ENCODE measurements at regions not wholly inside any gene's neighbourhood (a gene's known extent, or its start where the extent isn't known, plus 50 kb on each side); places are given as distances from the start of the nearest gene placed in this dataset.

DNA sequence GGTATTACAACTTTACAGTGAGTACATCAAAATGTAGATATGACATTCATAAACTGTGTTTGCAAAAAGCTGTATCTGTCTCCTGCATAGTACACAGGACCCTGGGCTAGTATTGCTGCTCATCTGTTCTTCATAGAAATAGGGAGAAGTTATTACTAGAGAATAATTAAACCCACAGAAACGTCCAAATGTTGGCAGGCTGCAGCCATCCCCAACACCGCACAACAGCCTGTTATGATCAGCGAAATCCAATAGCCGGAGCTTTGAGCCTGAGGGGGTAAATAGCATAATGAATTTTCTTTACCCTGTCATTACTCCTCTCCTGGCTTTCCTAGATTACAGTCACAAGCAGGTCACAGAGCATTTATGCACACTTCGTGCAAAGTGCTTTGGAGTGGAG lies 178.0 kb downstream of the DACT1 start:
- no peak for DNase-seq

DNA sequence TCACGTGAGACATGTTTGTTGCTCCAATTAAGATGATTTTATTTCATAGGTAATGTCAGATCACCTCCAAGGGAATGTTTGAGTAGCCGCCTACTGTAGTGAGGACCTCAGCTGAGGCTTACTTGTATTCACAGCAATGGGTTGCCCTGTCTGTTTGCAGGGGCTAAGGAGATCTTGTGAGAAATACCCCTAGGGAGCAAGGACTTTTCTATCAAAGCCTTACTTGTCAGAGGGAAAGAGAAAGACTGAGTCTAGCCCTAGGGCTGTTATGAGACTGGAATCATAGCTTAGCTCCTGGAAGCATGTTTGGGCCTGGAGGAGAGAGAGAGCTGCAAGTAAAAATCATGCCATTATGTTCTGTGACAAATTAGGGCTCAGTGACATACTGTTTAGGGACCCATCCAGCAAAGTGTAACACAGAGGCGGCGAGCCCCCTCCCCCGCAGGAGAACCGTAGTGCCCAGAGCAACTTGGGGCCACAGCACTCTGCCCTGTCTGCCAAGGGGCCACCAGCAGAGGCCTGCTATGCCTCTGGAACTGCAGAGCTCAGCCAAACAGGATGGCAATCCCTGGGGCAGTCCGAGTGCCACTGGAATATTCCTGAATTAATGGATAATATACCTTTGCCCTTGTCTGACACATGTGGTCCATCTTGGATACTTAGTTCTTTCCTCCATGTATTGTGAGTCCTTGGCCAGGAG lies 178.8 kb downstream of the DACT1 start:
- DNase-seq = no peak

DNA sequence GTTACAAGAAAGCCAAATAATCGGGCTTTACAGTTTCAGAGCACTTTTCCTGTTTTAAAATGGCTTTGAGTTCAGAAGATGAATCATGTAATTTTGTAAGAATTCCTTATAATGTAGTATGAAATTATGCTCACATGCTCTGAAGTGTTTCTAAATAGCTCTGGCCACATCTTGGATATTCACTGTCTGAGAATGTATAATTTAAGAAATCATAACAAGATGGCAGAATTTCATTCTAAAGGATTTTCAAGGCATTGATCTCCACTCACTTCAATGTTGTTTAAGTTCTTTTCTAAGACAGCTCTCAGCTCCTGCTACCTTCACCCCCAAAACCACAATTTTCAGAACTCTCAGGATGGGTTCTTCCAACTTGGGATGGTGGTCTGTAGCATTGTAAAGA lies 180.1 kb downstream of the DACT1 start:
- DNase-seq = no peak

DNA sequence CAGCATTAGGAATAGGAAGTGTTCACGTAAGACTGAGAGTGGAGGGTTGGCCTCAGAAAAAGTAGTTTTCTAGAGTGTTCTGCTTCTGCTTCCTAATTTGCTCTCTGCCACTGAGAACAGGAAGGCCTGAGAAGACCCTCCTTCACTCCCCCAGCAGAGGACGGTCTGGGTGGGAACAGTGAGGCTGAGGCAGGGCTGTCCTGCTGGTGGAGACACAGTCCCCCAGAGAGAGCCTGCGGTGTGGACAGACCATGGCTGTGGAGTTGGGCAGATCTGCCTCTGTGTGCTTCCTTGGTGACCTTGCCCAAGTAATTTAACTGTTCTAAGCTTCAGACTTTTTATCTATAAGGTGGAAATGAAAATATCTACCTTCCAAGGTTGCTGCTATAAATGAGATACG lies 182.3 kb downstream of the DACT1 start:
- no peak for DNase-seq

DNA sequence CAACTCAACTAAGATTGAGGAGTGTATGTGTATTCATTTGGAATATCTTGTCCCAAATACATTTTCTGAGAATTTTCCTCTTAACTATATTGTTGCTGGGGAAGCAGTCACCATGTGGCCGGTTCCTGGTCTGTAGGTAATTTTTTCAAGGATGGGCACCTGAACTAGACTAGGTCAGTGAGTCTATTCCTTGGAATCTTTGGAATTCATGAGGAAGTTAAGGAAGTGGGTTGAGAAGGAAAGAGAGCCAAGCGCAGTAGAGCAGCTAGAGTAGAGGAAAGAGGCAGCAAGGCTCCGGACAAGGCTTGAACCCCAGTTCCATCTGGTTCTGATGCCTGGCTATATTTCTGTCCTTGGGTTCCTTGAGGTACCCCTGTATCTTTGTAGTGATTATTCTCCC lies 183.7 kb downstream of the DACT1 start:
- no peak for DNase-seq

DNA sequence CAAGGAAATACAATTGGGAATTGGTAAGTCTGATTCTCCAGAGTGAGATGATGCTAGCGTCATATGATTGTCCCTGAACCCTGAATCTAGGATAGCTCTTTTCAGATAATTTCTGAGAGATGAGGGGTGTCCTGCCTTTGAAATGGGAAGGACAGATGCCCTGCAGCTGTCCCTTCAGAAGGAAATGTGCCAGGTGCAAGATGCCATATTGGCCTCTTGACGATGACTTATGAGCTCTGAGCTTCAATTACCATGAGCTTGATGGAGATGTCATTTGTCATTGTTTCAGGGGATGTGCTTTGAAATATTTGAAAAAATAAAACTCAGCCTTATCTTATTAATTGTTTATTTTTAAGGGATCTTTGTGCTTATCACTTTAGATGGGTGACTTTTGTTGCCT lies 185.1 kb downstream of the DACT1 start:
- no peak for DNase-seq

DNA sequence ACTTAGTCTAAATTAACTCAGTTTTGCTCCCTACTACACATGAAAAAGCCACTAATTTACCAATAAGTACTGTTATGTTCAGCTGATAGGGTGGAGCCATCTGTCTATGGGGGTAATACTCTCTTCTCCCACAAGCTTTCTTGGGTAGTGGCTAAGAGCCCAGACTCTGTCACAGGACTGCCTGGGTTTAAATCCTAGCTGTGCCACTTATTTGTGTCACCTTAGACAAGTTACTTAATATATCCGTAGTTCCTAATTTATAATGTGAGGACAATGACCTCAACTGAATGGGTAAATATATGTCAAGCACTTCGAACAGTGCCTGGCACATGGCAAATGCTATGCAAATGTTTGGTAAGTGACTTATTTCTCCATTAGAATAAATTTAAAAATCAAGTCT lies 185.6 kb downstream of the DACT1 start:
- DNase-seq = no peak

DNA sequence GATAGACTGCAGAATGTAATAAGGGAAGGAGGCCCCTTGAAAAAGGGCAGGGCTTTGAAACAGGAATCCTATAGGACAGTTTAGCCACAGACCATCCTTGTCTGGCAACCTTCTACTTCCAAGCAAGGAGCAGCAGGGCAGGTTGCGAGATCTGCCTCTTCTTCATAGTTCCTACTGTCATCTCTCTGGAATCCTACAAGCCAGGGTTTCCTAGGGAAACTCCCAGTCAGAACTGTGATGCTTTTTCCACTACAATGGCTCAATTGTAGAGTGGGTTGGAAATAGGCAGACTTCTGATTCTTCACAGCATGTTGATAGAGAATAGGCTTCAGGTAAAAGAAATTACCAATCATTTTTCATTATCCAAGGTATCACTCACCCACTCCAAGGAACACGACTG lies 186.3 kb downstream of the DACT1 start:
- DNase-seq = no peak

DNA sequence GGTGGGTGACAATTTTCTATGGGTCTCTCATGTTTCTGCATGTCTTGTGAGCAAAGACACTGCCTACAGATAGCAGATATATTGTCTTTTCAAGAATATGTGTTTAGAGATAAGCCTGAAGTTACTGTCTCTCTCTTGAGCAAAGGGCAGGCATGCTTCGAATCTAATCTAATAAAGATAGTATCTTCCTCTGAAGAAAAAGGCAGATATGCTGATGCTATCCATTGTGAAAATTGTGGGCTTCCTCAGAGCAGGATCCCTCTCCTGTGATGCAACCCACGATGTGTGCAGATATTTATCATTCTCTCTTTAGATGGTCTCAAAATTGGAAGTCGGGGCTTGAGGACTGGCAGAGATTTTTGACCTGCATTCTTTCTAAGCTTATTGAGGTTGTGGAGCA lies 187.0 kb downstream of the DACT1 start:
- no peak for DNase-seq

DNA sequence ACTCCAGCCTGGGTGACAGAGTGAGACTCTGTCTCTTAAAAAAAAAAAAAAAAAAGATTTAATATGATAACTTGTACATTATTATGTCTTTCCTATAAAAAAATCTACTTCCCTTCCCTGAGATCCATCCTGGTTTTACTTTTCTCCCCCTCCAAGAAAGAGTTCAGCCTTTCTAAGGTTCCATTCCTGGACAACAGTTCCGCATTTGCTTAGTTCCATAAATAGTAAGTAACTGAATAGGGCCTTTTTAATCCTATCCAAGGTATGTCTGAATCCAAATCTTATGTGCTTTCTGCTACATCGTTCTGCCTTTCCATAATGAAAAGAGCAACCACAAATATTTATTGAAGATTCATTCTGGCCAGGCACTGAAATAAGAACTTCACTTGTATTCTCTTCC lies 187.8 kb downstream of the DACT1 start:
- no peak for DNase-seq

DNA sequence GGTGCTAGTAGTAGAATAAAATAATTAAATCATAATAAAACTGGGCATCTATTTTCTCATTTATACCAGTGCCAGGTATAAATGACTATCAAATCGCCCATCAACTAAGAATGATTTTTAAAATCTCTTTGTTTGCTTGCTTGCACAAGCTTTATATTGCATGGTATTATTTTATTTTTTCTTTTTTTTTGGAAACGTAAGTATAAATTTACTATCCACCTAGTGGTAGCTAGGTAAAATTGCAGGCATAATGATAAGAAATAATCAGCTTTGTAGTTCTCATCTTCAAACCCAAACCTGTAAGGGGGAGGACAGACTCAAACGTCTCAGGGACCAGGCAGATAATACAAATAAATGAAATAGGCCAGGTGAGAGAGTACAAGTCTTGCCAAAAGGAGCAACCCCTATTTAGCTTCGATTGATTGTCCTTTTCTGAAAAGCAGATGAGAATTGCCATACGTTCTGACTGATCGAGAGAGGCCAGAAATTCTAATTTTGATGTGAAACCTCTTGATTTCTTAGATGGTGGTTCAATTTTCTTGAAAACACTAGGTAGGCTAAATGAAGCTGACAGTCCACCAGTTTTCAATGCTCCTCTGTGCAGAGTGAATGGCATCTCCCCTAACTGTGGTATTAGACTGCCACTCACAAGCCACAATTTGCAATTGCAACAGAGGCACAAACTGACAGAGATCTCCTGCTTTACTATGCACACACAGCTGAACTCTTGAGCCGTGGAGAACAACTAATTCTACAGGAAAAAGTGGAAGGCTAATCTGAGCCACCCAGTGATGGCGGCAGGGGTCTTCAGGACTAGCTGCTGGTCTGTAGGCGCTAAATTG lies 189.3 kb downstream of the DACT1 start:
- no peak for DNase-seq

DNA sequence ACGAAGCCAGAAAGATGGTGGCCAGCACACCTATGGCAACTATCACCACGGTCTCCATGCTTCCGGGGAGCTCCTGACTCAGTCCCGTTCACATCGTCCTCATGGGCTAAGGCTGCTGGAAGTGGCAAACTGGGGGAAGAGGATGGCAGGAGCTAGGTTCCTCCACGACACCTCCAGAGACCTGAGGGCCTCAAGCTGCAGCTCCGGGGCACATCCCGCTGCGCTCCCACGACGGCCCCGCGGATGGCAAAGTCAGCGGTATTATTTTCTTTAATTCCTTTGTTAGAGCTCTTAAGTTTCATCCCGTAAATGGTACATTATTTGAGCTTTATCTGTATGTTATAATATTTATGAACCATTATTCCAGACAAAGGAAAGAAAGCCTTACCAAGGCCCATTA lies 190.5 kb downstream of the DACT1 start:
- DNase-seq = no peak

DNA sequence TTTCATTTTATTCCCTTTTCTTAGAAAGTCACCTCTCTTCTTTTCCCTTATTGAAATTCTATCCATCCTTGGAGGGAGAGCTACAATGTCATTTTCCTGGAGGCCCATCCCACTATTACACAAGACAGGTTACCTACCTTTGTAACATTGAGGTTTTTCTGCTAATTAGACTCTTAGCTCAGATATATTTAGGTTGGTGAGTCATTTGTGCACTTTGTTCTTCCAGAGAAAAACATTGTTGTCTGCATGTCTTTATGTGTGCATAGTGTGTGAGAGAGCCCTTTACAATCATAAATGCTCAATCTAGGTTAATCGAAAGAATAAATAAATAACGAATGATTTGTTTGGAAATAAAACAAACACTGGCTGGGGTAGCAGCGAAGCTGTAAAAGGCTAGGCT lies 191.8 kb downstream of the DACT1 start:
- no peak for DNase-seq

DNA sequence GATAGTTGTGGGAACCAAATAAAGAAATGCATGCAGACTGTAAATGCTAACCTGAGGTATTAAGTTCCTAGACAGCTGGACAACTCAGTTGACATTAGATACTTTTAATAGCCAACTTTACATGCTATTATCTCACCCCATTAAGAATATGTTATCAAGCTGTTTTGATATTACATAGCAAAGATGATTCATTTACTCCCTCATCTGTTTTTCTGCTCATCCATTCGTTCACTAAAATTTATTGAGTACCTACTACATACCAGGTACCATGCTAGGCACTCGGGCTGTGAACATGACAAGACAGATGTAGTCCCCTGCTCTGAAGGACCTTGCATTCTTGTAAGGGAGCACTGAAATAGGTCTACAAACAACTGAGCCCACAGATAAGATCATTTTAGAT lies 192.4 kb downstream of the DACT1 start:
- no peak for DNase-seq

DNA sequence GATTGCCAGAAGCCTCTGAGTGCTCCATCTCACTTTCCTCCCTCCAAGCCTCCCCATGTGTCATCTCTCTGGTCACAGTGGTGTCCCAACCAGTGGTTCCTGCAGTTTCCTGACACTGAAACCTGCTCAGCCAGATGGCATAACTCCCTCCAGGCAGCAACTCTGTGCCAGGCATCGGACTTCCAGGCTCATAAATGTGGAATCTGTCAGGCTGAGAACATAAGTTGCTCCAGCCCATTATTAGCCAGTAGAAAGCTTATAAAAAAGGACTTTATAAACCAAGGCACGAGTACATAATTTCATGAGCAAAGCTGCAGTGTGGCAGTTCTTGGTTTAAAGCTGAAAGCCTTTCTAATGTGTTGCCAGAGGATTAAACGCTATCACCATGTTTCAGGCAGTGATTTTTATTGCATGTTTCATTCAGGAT lies 194.3 kb downstream of the DACT1 start:
- DNase-seq = no peak

DNA sequence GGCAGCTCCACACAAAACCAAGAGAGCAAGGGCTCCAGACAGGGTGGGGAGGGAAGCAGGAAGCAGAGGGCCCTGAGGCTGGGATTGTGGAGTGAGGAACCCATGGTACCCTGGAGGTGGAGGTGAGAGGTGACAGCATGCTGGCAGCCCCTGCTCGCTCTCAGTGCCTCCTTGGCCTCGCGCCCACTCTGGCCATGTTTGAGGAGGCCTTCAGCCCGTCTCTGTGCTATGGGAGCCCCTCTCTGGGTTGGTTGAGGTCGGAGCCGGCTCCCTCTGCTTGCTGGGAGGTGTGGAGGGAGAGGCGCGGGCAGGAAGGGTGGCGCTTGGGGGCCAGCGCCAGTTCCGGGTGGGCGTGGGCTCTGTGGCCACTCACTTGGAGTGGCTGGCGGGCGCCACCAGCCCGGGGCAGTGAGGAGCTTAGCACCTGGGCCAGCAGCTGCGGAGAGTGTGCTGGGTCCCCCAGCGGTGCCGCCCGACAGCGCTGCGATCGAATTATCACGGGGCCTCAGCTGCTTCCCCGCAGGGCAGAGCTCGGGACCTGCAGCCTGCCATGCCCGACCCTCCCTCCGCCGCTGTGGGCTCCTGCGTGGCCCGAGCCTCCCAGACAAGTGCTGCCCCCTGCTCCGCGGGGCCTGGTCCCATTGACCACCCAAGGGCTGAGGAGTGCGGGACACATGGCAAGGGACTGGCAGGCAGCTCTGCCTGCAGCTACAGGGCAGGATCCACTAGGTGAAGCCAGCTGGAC lies 196.0 kb downstream of the DACT1 start:
- DNase-seq = no peak

DNA sequence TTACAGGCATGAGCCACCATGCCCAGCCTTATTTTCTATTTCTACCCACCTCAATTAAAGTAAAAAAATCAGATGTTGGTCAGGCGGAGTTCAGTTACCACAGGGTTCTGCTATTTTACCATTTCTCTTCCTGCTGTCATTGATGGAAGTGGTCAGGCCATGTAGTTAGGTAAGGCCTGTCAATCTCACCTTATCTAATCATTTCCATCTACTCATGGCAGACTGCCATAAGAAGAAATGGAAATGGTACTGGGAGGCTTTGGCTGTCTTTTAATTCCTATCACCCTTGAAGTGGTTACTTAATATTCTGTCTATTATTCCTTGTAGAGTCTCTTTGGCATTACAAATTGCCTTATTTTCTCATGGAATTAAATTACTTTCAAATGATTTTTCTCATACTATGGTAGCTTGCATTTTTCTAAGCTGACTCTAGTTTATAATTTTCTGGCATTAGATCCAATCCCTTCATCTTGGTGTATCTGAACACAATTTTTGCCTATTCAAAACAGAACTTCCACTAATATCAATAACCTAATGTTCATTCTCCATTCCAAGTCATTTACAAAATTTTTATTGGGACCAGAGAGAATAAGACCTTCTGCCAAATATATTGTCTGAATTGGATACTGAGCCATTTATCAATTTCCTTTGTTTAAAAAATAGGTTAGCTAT lies 198.7 kb downstream of the DACT1 start:
- no peak for DNase-seq

DNA sequence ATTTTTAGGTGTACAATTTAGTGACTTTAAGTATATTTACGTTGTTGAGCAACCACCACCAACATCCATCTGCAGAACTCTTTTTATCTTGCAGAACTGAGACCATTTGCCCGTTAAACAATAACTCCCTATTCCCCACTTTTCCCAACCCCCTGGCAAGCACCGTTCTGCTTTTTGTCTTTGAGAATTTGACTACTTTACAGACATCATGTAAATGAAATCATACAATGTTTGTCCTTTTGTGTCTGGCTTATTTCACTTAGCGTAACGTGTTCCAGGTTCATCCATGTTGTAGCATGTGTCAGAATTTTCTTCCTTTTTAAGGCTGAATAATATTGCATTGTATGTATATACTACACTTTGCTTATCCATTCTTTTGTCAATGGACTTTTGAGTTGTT lies 201.5 kb downstream of the DACT1 start:
- DNase-seq = no peak

DNA sequence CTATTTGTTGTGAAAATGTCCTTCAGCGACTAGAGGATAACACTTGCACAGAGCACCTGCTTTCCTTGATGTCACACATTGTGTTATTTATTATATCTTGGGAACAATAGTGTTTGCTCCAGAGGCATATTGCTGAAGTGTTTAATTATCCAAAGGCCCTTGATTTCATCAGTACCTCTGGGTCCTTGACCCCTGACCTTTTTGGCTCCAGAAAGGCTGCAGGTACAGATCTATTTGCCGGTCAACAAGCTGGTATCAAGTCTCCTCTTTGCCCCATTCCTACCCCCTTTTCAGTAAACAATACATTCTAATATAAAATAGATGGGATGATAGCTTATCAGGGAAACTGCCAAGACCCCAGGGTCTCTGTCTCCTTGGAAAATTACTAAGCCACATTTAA lies 206.8 kb downstream of the DACT1 start:
- no peak for DNase-seq

DNA sequence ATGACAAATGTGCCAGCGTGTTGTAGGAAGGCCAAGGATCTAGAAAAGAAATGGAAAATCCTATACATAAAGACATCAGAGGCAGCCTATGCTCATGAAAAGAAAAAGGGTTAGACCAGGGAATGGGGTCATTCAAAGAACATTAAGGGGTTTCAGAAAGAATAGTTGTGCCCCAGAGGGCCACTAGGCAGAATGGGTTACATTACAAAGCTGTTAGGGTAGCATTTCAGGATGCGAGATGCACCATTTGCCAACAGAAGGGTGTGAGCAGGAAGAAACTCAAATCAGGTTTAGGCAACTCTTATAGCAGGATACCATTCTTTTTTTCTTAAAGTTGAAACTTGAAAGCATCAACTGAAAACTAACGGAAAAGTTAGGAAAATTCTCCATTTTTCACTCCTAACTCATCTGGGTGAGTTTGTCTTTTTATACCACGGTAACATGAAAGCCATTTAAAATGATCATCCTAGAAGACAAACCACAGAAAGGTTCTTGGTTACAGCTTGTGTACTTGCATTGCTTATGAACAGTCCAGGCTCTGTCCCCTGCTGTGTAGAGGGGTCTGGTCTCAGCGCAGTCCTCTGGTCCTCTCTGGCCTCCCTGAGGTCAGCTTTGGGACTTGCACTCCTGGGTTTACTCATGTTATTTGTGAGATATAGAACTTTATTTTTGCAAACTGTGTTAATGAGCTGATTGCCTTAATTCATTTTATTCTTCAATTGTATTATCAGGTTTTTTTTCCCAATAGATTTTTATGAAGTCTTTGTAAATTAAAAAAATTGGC lies 209.1 kb downstream of the DACT1 start:
- no peak for DNase-seq

DNA sequence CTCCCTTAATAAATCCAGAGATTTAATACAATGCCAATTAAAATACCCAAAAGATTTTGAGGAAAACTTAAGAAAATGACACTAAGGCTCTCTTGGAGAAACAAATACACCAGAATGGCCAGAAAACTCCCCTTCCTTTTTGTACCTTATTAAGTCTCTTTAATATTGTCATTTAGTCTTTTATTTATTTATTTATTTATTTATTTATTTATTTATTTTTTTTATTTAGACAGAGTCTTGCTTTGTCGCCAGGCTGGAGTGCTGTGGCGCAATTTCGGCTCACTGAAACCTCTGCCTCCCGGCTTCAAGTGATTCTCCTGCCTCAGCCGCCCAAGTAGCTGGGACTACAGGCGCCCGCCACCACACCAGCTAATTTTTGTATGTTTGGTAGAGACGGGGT lies 210.6 kb downstream of the DACT1 start:
- DNase-seq = no peak

DNA sequence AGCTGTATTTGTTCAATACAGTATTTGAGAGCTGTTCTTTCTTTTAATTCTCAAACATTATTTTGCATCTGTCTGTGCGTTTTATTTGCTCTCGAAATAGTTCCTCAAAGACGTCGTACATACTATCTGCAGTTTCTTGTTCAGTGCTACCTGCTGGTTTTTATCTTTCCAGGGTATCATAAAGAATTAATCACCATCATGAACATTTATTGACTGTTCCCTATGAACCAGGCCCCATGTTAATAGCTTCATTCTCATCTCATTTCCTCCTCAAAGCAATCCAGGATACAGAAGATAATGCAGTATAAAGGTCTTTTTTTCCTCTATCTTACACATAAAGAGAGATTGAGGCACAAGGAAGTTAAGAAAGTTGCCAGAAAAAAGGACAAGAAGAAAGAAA lies 211.8 kb downstream of the DACT1 start:
- DNase-seq = no peak

DNA sequence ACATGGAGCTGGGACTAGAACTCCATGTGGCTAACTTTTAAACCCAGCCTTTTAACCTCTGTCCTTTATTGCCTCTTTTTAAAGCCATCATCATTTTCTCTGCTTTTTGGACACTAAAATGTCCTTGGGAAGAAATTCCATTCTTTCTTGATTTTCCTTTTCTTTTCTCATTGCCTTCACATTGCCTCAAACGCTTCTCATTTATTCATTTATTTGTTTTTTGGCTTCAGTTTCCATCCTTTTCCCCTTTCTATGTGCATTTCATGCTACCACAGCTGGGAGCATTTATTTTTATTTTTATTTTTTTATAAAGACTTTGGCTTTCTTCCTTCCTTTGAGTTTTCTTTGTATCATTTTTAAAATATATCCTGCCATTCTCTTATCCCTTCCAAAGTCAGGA lies 212.2 kb downstream of the DACT1 start:
- no peak for DNase-seq

Data from stimulated activated CD8-positive, alpha-beta memory T cell treated with anti-CD3 and anti-CD28 coated beads, Interleukin-4, amount 100 ng/mL, for 48 hours (primary cell).